OCI-LY7 (cell line): ENCODE measurements at regions not wholly inside any gene's neighbourhood (a gene's known extent, or its start where the extent isn't known, plus 50 kb on each side); places are given as distances from the start of the nearest gene placed in this dataset.

Source experiments
- BruUV-seq: library from RNA; stranded (reverse); fragments of 400-500 nt; replicated peaks from 2 replicates; lab custom pipeline; 2021; lab: Mats Ljungman, UMichigan
- CTCF ChIA-PET: fragments of 300-600 bp; sonication (Branson Sonifier 250); formaldehyde crosslinking; loops from one replicate; lab custom pipeline; 2022; ENCODE audit warnings: antibody characterized with exemption; ENCODE audit not compliant: unreplicated experiment; lab: Charles Lee
- POLR2A ChIA-PET: fragments of 300-600 bp; sonication (Branson Sonifier 250); formaldehyde crosslinking; loops from one replicate; lab custom pipeline; 2022; ENCODE audit warnings: antibody characterized with exemption; lab: Charles Lee
- DNase-seq: peaks from one replicate; pipeline ENCODE4 v3.0.0-alpha.2; 2015; ENCODE audit warnings: low spot score
- H2AFZ ChIP-seq: fragments of 200-600 bp; sonication (generic), shearing (Covaris generic); 2 replicates; pipeline ENCODE4 v1.6.1; 2014; ENCODE audit warnings: mild to moderate bottlenecking, antibody characterized with exemption, low read length, moderate library complexity
- H3K27ac ChIP-seq: fragments of 200-600 bp; sonication (generic); 2 replicates; pipeline ENCODE4 v1.5.1; 2014; ENCODE audit warnings: mixed run types, low read depth, mild to moderate bottlenecking, moderate library complexity, low read length, inconsistent platforms; ENCODE audit not compliant: poor library complexity, severe bottlenecking
- H3K36me3 ChIP-seq: fragments of 200-600 bp; sonication (generic); 2 replicates; pipeline ENCODE4 v1.6.1; 2014; ENCODE audit warnings: mild to moderate bottlenecking, antibody characterized with exemption, low read length, moderate library complexity, mixed read lengths; ENCODE audit not compliant: insufficient read depth
- H3K4me1 ChIP-seq: fragments of 200-600 bp; sonication (generic); 2 replicates; pipeline ENCODE4 v1.5.1; 2014; ENCODE audit warnings: mild to moderate bottlenecking, low read length; ENCODE audit not compliant: insufficient read depth, poor library complexity, severe bottlenecking
- H3K4me2 ChIP-seq: fragments of 200-600 bp; sonication (generic); 2 replicates; pipeline ENCODE4 v1.6.1; 2014; ENCODE audit warnings: mild to moderate bottlenecking, low read length
- H3K4me3 ChIP-seq: fragments of 200-600 bp; sonication (generic); 2 replicates; pipeline ENCODE4 v1.5.1; 2014; ENCODE audit warnings: mild to moderate bottlenecking, low read depth, low read length; ENCODE audit not compliant: poor library complexity, severe bottlenecking
- H3K79me2 ChIP-seq: fragments of 200-600 bp; sonication (generic); 2 replicates; pipeline ENCODE4 v1.6.1; 2016; ENCODE audit warnings: low read depth, mild to moderate bottlenecking, low read length, moderate library complexity, mixed read lengths; ENCODE audit not compliant: insufficient read depth
- H3K9me2 ChIP-seq: fragments of 200-600 bp; sonication (generic); 2 replicates; pipeline ENCODE4 v1.6.1; 2016; ENCODE audit warnings: mild to moderate bottlenecking, low read length, mixed read lengths; ENCODE audit not compliant: insufficient read depth
- H3K9me3 ChIP-seq: fragments of 200-600 bp; sonication (generic); 2 replicates; pipeline ENCODE4 v1.6.1; 2014; ENCODE audit warnings: mild to moderate bottlenecking, mixed run types, low read length, mixed read lengths
- H4K20me1 ChIP-seq: fragments of 200-600 bp; sonication (generic); 2 replicates; pipeline ENCODE4 v1.6.1; 2014; ENCODE audit warnings: mild to moderate bottlenecking, antibody characterized with exemption, low read length, moderate library complexity, mixed read lengths; ENCODE audit not compliant: insufficient read depth
- EZH2phosphoT487 ChIP-seq: fragments of 200-600 bp; sonication (generic); IDR thresholded peaks from 2 replicates; pipeline ENCODE4 v1.6.1; 2018; ENCODE audit warnings: low read depth, borderline replicate concordance, mild to moderate bottlenecking, mixed run types, antibody characterized with exemption, low read length, moderate library complexity, mixed read lengths
- intact Hi-C: fragments of 100-400 bp; cut with micrococcal nuclease; formaldehyde crosslinking; loops from one replicate; pipeline ENCODE4 v1.10.0; 2022; ENCODE audit not compliant: unreplicated experiment
- TF ChIP-seq, protein P1 (sequence below): fragments of 200-600 bp; sonication (generic); conservative IDR thresholded peaks from 2 replicates; pipeline ENCODE4 v1.5.1; 2014; ENCODE audit warnings: mild to moderate bottlenecking, antibody characterized with exemption, low read length, moderate library complexity, mixed read lengths

DNA sequence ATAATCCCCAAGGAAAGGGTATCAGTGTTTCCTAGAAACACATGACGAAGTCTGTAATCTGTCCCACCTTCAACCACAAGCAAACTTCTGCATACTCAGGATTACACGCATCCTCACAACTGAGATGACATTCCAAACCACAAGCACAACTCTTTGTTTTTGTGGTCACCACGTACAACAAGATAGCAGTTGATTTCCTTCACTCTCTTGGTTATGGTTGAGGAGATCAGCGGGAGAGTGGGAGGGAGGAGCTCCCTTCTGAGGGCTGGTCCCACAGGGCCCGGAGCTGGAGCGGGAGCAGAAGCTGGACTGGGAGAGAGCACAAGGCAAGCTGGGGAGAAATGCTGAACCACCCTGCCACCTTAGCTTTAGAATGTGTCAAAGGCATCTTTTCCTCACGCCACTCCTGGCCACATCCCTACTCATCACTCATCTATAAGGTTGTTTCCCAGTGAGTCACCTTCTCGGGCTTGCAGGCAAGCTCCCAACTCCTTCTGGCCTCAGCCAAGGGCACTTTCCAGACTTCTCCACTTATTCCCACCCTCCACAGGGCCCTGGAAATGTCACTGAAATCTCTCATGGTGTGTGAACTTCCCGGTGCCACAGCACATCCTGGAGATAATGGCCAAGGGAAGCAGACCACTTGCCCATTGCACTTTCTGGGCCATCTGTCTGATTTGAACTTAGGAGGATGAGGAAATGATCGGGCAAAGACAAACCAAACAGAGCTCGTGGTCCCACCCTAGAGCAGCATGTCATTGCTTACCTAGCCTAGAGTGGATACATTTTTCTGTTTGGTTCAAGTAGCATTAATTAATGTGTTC lies 98.9 kb upstream of the LGALSL start:
- peaks cover 15% of the 10 kb centered on the region for H3K4me1 ChIP-seq
- no peaks in the 10 kb centered on the region for H3K79me2 ChIP-seq
- ChIA-PET CTCF (no interaction called here), POLR2A (interaction anchor here (1.6 kb wide), 1 partner anchor 8 kb away, joined by 5 read pairs; no protein-coding TSS in a partner anchor)
- no peak for DNase-seq
- H3K4me2 ChIP-seq = no peak overlapping the region
- H3K27ac ChIP-seq = no peak overlapping the region
- no peak for TF ChIP-seq EZH2phosphoT487
- TF ChIP-seq, protein P1, sequence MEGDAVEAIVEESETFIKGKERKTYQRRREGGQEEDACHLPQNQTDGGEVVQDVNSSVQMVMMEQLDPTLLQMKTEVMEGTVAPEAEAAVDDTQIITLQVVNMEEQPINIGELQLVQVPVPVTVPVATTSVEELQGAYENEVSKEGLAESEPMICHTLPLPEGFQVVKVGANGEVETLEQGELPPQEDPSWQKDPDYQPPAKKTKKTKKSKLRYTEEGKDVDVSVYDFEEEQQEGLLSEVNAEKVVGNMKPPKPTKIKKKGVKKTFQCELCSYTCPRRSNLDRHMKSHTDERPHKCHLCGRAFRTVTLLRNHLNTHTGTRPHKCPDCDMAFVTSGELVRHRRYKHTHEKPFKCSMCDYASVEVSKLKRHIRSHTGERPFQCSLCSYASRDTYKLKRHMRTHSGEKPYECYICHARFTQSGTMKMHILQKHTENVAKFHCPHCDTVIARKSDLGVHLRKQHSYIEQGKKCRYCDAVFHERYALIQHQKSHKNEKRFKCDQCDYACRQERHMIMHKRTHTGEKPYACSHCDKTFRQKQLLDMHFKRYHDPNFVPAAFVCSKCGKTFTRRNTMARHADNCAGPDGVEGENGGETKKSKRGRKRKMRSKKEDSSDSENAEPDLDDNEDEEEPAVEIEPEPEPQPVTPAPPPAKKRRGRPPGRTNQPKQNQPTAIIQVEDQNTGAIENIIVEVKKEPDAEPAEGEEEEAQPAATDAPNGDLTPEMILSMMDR = no peak
- H3K9me3 ChIP-seq = no peaks in the 10 kb centered on the region
- intact Hi-C loops = no loop called here
- H3K4me3 ChIP-seq = no peak overlapping the region
- H4K20me1 ChIP-seq = no peaks in the 10 kb centered on the region
- H3K36me3 ChIP-seq = no peaks in the 10 kb centered on the region
- no peaks in the 10 kb centered on the region for H3K9me2 ChIP-seq
- BruUV-seq = no TSS peak
- H2AFZ ChIP-seq = no peak overlapping the region

DNA sequence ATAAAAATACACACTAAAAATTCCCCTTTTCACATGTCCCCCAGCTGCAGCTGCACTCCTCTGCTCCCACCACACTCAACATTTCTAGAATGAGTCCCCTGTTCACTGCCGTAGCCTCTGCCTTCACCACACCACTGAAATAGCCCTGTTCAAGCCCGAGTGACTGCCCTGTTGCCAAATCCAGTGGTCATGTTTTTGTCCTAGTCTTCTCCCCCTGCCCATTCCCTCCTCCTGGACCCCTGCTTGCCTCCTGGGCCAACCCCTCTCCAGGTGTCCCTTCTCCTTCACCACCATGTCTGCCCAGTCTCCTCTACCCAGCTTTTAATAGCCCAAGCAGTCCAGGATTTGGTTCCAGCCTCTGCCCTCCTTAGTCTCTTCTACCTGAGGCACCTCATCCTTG lies 97.1 kb upstream of the LGALSL start:
- Histone ChIP-seq H3K4me1 (peaks cover 30% of the 10 kb centered on the region), H3K79me2 (no peaks in the 10 kb centered on the region), H3K4me2 (no peak overlapping the region), H3K4me3 (no peak overlapping the region), H3K36me3 (no peaks in the 10 kb centered on the region), H2AFZ (no peak overlapping the region), H4K20me1 (no peaks in the 10 kb centered on the region), H3K9me3 (no peaks in the 10 kb centered on the region), H3K27ac (no peak overlapping the region), H3K9me2 (no peaks in the 10 kb centered on the region)
- DNase-seq = no peak
- ChIA-PET CTCF (no interaction called here), POLR2A (no interaction called here)
- BruUV-seq = no TSS peak
- TF ChIP-seq, protein P1 = no peak
- TF ChIP-seq EZH2phosphoT487 = no peak
- intact Hi-C loops = no loop called here
